ENCODE measurements at regions not wholly inside any gene's neighbourhood (a gene's known extent, or its start where the extent isn't known, plus 50 kb on each side); places are given as distances from the start of the nearest gene placed in this dataset.

DNA sequence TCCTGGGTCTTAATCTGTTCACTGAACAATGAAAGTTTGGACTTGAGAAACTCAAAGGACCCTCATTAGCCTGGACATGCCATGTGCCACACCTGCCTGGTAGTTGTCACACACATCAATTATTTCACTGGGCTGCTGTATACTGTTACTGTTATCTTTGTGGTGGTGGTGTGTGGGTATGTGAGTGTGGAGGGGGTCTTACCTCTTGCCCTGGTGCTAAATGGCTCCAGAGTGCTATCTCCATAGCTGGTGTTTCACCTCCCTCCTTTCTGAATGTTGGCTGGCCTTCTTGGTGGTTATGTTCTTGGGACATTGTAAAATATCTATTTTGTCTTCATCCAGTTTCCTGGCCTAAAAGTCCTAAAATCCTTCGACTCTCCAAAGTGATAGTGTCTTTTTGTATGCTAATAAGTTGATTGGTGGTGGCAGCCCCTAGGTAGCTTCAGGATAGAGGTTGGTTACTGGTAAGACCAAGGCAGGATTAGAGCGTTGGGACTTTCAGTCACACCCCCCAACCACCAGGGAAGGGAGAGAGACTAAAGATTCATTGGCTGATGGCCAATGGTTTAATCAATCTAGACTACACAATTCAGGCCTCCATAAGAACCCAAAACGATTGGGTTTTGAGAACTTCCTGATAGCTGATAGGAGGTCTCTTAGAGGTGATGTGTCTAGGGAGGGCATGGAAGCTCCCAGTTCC, 328.1 kb downstream of the MYCN start:
- in situ Hi-C loops (cut with HindIII; ENCODE audit: low pct_unique_long_range_greater_than_20kb, low sequenced_read_pairs): no loop called here
- DNase-seq (ENCODE audit: low read depth): no peak

DNA sequence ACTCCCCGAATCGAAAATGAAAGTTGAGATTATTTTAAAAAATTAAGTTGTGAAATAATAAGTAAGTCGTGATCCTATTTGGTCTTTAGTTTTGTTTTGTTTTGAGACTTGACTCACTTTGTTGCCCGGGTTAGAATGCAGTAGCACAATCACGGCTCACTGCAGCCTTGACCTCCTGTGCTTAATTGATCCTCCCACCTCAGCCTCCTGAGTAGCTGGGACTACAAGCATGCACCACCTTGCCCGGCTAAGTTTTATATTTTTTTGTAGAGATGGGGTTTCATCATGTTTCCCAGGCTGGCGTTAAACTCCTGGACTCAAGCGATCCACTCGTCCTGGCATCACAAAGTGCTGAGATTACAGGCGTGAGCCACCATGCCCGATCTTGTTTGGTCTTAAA, 326.2 kb downstream of the MYCN start:
- DNase-seq (ENCODE audit: low read depth): no peak
- in situ Hi-C loops (cut with HindIII; ENCODE audit: low pct_unique_long_range_greater_than_20kb, low sequenced_read_pairs): no loop called here

DNA sequence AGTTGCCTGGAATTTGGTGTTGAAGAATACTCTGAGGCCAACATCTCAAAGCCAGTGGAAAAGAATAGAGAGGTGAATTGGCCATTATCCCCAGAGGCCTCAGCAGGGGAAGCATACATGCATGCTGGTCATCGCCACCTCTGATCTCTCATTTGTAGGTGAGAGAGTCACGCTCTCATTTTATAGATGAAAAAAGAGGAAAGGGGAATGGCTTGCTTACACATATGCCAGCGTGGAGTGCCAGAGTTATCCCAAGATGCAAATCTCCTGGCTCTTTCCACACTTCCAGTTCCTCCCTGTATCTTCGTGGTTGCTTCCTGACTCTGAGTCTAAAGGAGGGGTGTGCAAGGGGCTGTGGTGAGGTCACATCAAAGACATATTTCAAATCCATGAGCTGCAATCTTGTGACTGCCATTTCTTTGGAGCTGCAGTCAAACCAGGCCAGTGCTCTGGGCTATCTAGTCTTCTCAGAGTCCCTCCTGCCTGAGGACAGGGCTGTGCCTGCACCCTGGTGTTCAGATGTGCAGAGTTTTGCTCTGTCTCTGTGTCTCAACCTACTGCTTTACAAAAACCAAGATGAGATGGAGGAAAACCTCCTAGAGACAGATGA, 324.7 kb downstream of the MYCN start:
- in situ Hi-C loops (cut with HindIII; ENCODE audit: low pct_unique_long_range_greater_than_20kb, low sequenced_read_pairs): no loop called here

DNA sequence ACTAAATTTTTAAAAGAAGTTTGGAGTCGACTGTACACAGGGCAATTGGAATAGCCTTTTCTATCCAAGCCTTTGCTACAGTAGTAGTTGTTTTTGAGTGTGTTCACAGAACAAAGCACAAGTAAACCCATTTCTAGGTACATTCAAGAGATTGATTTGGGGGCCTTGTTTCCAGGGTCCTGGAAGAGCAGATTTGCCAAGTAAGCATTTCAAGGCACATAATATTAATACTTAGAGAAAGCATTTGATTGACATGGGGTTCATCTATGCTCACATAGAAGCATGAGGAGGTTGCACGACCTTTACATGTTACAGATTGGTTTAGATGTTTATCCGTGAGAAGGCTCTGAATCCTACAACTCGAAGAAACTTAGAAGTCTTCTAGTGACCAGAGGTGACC, 324.1 kb downstream of the MYCN start:
- no peak for DNase-seq (ENCODE audit: low read depth)
- in situ Hi-C loops (cut with HindIII; ENCODE audit: low pct_unique_long_range_greater_than_20kb, low sequenced_read_pairs): no loop called here

More for the DNA sequence above, 324.7 kb downstream of the MYCN start:
- no peak for DNase-seq (ENCODE audit: low read depth)

DNA sequence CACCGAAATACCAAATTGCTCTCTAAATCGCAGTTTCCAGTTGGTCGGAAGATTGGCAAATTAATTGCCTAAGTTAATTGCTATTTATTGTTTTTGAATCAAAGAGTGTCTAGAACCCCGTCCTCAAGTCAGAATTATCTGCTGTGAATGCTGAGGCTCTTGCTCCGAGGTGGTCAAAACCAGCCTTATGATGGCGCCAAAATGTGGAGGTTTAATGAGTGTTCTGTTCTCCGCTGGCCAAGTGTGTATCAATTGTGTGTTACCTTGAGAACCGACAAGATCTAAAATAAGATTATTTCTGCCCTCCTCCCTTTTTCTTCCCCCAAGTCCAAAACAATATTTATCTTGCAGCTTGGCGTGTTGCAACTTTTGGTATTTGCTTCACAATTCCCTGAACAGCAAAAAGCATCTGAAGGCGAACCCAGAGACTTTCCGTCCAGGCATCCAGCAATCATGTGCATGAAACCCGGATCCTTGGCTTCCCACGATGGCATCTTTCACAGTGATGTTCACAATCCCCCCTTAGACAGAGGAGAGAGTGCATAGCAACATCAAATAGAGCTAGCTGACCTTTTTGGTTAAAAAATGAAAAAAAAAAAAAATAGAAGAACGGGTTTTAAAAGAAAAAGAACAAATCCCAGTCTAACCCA, 323.0 kb downstream of the MYCN start:
- no peak for DNase-seq (ENCODE audit: low read depth)
- in situ Hi-C loops (cut with HindIII; ENCODE audit: low pct_unique_long_range_greater_than_20kb, low sequenced_read_pairs): no loop called here

DNA sequence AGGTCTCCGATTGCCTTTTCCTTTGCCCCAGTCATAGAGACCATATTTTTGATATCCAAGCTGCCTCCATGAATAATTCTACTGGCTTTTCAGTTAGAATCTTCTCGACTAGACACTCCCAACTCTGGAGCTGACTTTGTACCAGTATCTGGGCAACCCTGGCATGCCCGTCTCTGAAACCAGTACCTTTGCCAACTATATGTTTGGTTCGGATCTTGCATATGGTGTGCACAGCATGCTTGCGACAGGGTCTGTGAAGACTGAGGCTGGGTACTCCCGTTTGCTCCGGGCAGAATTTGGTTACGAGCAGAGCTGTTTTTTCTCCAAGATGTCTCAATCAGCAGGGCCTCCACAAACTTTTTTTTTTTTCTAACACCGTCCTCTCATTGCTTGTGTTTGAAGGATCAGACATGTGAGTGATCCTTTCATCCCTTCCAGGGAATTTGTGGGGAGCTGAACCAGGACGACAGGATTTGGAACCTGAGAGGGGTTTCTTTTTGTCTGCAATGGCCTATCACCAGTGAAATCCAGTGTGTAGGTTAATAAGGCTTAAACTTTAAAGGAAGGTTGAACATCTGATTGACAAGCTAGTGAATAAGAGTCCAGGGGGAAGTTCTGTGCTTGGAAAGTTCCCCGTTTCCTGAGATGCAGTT, 322.3 kb downstream of the MYCN start:
- in situ Hi-C loops (cut with HindIII; ENCODE audit: low pct_unique_long_range_greater_than_20kb, low sequenced_read_pairs): no loop called here
- DNase-seq (ENCODE audit: low read depth): no peak

DNA sequence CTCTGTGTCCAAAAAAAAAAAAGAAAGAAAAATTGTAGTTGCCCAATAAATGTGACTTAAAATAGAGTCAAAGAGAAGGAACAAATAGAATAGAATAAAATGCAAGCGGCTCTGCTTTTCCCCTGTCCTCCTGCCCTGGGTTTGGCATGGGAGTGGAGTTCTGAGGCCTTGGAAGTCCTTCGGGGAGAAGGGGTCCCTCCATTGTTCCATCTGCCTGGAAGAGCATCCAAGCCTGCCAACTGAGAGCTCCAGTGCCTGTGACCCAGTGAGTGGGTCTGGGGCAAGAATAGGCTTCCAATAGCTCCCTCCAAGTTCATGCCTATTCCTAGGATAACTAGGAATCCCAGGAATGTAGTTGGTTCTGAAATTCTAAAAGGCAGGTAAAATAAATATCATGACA, 321.4 kb downstream of the MYCN start:
- DNase-seq (ENCODE audit: low read depth): no peak
- in situ Hi-C loops (cut with HindIII; ENCODE audit: low pct_unique_long_range_greater_than_20kb, low sequenced_read_pairs): no loop called here

DNA sequence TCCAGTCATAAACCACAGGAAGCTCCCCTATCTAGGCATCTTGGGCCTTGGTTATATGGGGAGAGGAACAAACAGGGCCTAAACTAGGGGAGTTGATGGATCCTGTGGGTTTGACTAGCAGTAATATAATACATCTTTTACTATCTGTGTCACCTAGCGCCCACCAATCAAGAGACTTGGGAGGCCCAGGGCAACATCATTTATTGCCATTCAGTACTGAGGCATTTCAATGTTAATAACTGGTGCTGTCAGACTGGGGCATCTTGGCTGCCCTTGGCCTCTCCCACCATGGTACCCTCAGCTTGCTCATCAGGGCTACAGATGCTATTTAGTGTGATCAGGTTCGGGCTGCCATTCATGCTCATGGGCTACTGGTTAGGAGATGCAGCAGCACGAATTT, 320.7 kb downstream of the MYCN start:
- in situ Hi-C loops (cut with HindIII; ENCODE audit: low pct_unique_long_range_greater_than_20kb, low sequenced_read_pairs): no loop called here
- no peak for DNase-seq (ENCODE audit: low read depth)

DNA sequence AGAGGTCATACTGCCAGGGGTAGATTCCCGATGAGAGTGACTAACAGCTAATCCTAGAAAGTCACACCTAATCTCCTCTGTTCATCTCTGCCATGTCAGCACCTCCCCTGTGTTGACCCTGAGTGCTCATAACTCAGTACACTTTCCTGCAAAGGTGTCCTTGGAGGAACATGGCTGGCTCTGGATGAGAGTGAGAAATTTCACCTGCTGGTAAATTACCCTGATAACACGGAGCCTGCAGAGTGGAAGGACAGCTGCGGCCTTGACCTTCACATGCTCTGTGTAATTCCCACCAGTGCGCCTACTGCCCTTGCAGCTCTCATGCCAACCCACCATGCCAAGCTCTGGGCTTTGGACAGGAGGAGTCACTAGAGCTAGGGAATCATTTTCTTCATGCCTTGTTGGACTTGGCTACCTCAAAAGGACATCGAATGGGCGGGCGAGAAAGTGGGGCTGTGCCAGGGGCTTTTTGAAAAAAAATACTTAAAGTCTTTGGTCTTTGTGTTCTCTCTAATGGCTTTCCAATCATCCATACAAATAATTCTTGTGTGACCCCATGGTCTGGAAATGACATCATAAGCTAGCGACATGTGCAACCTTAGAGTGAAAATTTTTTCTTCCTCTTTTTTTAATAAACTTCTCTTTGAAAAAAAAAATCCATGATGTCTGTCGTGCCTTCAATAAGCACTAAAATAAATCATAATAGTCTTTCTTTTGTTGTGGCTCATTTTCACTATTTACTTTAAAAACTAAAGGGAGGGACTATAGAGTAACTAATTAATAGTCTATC, 319.9 kb downstream of the MYCN start:
- DNase-seq (ENCODE audit: low read depth): no peak
- in situ Hi-C loops (cut with HindIII; ENCODE audit: low pct_unique_long_range_greater_than_20kb, low sequenced_read_pairs): no loop called here

DNA sequence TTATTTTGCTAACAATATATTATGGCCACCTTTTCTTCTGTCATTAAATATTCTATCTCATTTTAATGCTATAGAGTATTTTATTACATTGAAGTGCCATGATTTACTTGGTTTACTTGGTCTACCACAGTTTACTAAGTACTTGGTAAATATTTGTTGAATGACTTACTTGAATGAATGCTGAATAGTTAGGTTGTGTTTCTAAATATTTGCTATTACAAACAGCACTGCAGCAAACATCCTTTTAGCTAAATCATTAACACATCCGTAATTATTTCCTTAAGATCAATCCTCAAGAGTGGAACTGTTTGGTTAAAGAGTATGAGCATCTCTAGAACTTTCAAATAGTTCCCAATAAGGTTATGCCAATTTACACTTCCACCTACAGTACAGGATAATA, 318.7 kb downstream of the MYCN start:
- no peak for DNase-seq (ENCODE audit: low read depth)

DNA sequence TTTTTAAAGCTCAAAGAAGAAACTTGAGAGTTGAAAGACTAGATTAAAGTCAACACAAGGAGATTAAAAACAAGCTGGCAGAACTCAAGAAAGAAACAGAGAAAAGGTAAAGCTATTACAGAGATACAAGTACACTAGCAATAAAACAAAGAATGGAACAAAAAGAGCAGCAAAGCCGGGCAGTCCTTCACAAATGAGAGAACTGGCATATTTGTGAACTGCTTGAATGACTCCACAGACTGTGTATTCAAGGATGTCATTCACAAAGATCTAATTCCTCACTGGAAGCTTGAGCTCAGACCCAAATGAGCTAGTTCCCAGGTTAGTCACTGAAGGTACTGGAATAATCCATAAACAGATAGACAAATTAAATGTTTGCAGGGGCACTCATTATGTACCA, 318.0 kb downstream of the MYCN start:
- DNase-seq (ENCODE audit: low read depth): no peak
- in situ Hi-C loops (cut with HindIII; ENCODE audit: low pct_unique_long_range_greater_than_20kb, low sequenced_read_pairs): no loop called here

More for the DNA sequence above, 318.7 kb downstream of the MYCN start:
- in situ Hi-C loops (cut with HindIII; ENCODE audit: low pct_unique_long_range_greater_than_20kb, low sequenced_read_pairs): no loop called here

DNA sequence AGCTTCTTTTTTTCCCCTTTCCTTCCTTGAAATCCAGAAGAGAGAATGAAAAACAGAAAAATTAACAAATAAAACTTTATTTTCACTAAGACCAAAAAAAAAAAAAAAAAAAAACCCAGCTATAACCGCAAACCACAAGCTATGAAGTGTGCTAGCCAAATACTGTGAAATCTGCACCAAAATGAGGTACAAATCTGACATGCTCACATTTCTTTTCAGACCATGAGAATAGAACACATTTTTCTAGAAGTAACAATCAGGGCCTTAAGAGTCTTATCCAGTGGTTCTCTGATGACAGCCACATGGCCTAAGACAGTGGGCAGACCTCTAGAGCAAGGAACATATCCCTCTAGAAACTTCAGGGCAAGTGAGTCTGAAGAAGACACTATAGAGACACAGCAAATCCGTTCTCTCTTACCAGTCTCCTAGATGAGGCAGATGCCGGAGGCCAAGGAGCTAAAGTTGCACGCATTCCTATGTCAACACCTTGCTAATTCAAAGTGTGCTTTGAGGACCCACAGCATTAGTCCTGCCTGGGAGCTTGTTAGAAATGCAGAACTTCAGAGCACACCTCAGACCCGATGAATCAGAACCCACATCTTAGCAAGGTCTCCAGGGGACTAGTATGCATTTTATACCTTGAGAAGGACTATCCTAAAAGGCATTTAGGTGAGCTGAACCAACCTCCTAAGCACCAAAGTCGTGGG, 317.1 kb downstream of the MYCN start:
- in situ Hi-C loops (cut with HindIII; ENCODE audit: low pct_unique_long_range_greater_than_20kb, low sequenced_read_pairs): no loop called here
- DNase-seq (ENCODE audit: low read depth): no peak

DNA sequence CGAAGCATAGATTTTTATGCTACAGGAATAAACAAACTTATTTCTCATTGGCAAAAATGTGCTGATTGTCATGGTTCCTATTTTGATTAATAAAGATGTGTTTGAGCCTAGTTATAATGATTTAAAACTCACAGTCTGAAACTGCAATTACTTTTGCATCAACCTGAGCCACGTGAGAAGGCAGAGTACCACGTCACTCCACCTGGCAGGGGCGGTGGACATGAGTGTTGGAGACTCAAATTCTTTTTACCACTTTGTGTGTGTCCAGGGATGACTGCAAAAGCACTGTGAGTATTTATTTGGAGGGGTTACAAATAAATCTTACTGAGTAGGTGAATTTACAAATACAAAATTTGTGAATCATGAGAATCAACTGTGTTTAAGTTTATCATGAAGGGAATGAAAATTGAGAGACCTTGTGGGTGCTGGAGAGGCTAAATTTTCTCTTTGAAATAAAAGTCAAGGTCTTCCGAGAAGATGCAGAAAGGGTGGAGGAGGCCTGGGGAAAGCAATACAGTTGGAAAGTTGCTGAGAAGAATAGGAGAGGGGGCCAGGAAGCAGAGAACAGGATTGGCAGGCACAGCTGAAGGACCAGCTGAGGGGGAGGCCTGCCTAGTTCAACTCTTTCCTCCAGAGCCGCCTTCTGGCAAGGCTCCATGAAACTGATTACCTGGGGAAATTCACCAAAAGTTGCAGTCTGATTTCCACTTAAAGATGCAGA, 316.4 kb downstream of the MYCN start:
- no peak for DNase-seq (ENCODE audit: low read depth)
- in situ Hi-C loops (cut with HindIII; ENCODE audit: low pct_unique_long_range_greater_than_20kb, low sequenced_read_pairs): no loop called here

DNA sequence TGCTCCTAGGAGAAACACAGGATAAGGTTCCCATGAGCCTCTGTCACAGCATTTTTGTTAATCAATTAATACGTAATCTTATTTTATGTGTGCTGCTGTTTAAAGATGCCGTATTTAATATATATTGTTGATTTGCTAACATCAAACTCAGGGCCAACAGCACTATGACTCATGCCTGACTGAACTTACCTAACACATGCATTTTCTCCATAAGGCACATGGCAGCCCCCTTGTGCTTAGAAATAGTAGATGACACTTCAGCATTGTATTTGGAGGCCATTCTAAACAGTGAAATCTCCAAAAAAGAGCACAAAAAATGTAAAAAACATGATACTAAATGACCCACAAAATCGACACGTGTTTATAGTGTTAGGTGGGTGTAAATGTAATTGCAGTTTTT, 314.8 kb downstream of the MYCN start:
- in situ Hi-C loops (cut with HindIII; ENCODE audit: low pct_unique_long_range_greater_than_20kb, low sequenced_read_pairs): no loop called here
- DNase-seq (ENCODE audit: low read depth): no peak

DNA sequence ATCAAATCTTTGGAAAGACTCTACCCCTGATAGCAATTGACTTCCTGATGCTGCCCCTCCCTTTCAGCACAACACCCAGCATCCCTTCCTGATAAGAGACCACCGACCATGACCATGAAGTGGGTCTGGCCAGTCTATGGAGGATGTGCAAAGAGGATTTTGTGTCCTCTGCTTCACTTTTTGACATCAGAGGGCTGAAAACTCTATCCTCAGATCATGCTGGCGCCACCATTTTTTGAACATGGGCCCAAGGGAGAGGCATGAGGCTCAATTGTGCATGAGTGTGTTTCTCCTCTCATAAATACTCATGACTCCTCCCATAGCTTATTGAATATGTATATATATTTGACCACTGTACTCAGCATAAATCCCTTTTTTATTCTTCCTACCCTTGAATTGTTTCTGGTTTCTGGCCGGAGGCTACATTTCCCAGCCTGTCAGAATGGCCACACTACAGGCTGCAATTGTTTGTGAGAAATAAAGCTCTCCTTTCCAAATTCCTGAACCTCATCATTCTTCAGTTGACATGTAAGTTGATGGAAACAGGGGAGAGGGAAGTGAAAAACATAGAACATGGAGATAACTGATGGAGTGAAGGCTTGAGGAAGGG, 314.1 kb downstream of the MYCN start:
- DNase-seq (ENCODE audit: low read depth): no peak
- in situ Hi-C loops (cut with HindIII; ENCODE audit: low pct_unique_long_range_greater_than_20kb, low sequenced_read_pairs): no loop called here

DNA sequence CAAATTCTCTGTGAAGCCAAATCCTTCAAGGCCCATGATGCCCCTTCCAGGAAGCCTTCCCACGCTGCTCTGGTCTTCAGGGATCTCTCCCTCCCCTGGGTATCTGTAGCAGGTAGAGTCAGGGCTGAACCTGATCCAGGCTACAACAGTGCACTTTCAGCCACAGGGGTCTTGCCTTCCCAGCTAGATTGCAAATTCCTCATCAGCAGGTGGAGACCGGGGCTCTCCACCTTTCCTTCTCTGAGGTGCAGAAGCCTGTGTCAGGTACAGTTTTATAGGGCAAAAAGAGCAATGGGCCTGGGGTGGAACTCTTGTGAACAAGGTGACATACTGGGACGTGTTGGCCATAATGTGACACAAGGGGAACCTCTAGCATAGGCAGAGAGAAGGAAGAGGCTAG, 312.9 kb downstream of the MYCN start:
- DNase-seq (ENCODE audit: low read depth): no peak
- in situ Hi-C loops (cut with HindIII; ENCODE audit: low pct_unique_long_range_greater_than_20kb, low sequenced_read_pairs): no loop called here

DNA sequence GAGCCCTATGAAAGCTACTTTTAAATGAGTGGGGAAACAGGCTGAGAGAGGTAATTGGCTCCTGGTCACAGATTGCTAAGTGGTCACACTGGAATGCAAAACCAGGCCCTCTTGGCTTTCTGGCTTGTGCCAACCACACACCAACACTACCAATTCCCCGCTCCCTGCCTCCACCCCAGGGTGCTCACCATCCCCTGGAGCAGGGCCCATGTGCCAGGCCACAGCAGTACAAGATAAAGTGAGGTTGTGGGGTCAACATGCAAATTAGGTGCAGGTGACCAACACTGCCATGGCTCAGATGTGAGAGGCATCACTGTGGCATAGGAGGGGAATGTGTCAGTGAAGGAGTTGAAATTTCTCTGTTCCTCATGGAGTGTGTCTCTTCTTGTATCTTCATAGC, 312.5 kb downstream of the MYCN start:
- DNase-seq (ENCODE audit: low read depth): no peak
- in situ Hi-C loops (cut with HindIII; ENCODE audit: low pct_unique_long_range_greater_than_20kb, low sequenced_read_pairs): no loop called here
